ENCODE measurements at regions not wholly inside any gene's neighbourhood (a gene's known extent, or its start where the extent isn't known, plus 50 kb on each side); places are given as distances from the start of the nearest gene placed in this dataset.

DNA sequence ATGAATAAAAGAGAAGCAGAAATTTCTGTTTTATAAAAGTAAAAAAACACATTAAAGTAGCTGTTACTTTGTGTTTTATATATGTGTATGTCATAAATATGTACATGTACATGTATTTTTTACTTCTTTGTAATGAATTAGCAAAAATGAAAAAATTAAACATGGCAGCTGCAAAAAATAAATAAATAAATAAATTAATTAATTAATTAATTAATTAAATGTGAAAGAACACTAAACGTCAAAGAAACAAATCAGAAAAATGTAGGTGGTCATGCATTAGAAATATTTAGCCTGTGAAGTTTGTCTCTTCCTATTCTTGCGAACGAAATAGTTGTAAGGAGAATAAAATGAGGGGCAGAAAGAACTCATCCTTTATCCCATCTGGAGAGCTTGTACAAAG is 357.0 kb downstream of the ZIC4 start:
- TF ChIP-seq POLR2A (IDR thresholded peaks at IDR 0.05): no peak
- no peak for TF ChIP-seq CTCF (IDR thresholded peaks at IDR 0.05)
- TF ChIP-seq EP300 (IDR thresholded peaks at IDR 0.05): no peak

Data from gastroesophageal sphincter (tissue), 3 donors.